Lung (tissue), 11 donors: ENCODE measurements at regions not wholly inside any gene's neighbourhood (a gene's known extent, or its start where the extent isn't known, plus 50 kb on each side); places are given as distances from the start of the nearest gene placed in this dataset.

Experiments used
- ATAC-seq: fragments of 200-7000 bp; cut with Tn5 transposase; one replicate; pipeline ENCODE4 v1.9.1; 2020; ENCODE audit warnings: moderate number of reproducible peaks; ENCODE audit not compliant: insufficient read depth, low FRiP score
- DNase-seq, 3 donors: peaks; one replicate each; pipeline ENCODE4 v3.0.0-alpha.2; 2013 to 2017
- H3K27ac ChIP-seq, 2 donors: one replicate each; pipeline ENCODE4 v1.5.1; 2013; ENCODE audit warnings: mild to moderate bottlenecking in 2 of 2, moderate library complexity in 2 of 2, control low read depth in 1 of 2, inconsistent platforms in 1 of 2, low read depth in 1 of 2, low read length in 1 of 2
- H3K27me3 ChIP-seq, 3 donors: one replicate each; pipeline ENCODE4 v1.5.1; 2013; ENCODE audit warnings: low read length in 2 of 3; ENCODE audit not compliant: control insufficient read depth in 3 of 3, insufficient read depth in 3 of 3
- H3K36me3 ChIP-seq, 4 donors: one replicate each; pipeline ENCODE4 v1.5.1; 2013; ENCODE audit warnings: low read length in 4 of 4, mild to moderate bottlenecking in 1 of 4, moderate library complexity in 1 of 4; ENCODE audit not compliant: control insufficient read depth in 4 of 4, insufficient read depth in 4 of 4
- H3K4me1 ChIP-seq, 5 donors: one replicate each; pipeline ENCODE4 v1.5.1; 2013; ENCODE audit warnings: low read length in 5 of 5, mild to moderate bottlenecking in 2 of 5, moderate library complexity in 1 of 5; ENCODE audit not compliant: control insufficient read depth in 5 of 5, insufficient read depth in 5 of 5
- H3K4me3 ChIP-seq: one replicate; pipeline ENCODE4 v1.5.1; 2013; ENCODE audit warnings: mild to moderate bottlenecking, control low read depth, moderate library complexity
- H3K9ac ChIP-seq, 2 donors: one replicate each; pipeline ENCODE4 v1.5.1; 2013; ENCODE audit warnings: low read length in 2 of 2, control low read depth in 1 of 2; ENCODE audit not compliant: insufficient read depth in 1 of 2
- H3K9me3 ChIP-seq, 4 donors: one replicate each; pipeline ENCODE4 v1.5.1; 2013; ENCODE audit warnings: low read length in 3 of 4, mild to moderate bottlenecking in 1 of 4, moderate library complexity in 1 of 4; ENCODE audit not compliant: control insufficient read depth in 4 of 4, insufficient read depth in 3 of 4
- WGBS, 2 donors: extraction: QIAGEN DNeasy Blood & Tissue Kit; methylation state at CpG; one replicate each; pipeline ENCODE4 v1.1.7; 2013; 5-methylcytosine and 5-hydroxymethylcytosine counted together
- TF ChIP-seq, protein P1 (sequence below): IDR thresholded peaks from 2 replicates; pipeline ENCODE4 v1.5.1; 2012; ENCODE audit warnings: mild to moderate bottlenecking; ENCODE audit errors: control extremely low read depth, extremely low read depth
- donor health status: control.
- donor health status: control.
- donor health status: Bipolar disorder and iron deficiency.
- donor health status: healthy.
- donor health status: DM: yes; HTN: yes; CAD: no.

DNA sequence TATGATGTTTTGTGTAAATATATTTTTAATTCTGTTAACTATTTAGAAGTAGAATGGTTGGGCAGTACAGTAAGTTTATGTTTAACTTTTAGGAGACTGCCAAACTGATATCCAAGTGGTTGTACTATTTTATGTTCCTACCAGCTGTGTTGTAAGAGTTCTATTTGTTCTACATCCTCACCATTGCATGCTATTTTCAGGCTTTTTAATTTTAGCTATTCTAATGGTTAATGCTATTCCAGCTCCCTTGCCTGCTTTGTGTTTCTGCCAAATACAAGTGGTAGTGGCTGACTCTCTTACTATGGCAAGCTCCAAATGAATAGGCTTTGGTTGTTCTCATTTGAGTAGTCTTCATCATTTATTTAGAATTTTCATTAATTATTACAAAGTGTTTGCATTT lies 476.4 kb downstream of the KIF4B start:
- peaks cover 0 to 3% (median under 1%) of the 10 kb centered on the region in 4 donors for H3K9me3 ChIP-seq
- no peak for DNase-seq
- H3K27ac ChIP-seq: no peak overlapping the region
- H3K9ac ChIP-seq: no peak overlapping the region
- H3K4me1 ChIP-seq: no peaks in the 10 kb centered on the region
- H3K36me3 ChIP-seq: no peaks in the 10 kb centered on the region
- H3K4me3 ChIP-seq: no peak overlapping the region
- H3K27me3 ChIP-seq: no peaks in the 10 kb centered on the region
- no peak for ATAC-seq
- TF ChIP-seq, protein P1, sequence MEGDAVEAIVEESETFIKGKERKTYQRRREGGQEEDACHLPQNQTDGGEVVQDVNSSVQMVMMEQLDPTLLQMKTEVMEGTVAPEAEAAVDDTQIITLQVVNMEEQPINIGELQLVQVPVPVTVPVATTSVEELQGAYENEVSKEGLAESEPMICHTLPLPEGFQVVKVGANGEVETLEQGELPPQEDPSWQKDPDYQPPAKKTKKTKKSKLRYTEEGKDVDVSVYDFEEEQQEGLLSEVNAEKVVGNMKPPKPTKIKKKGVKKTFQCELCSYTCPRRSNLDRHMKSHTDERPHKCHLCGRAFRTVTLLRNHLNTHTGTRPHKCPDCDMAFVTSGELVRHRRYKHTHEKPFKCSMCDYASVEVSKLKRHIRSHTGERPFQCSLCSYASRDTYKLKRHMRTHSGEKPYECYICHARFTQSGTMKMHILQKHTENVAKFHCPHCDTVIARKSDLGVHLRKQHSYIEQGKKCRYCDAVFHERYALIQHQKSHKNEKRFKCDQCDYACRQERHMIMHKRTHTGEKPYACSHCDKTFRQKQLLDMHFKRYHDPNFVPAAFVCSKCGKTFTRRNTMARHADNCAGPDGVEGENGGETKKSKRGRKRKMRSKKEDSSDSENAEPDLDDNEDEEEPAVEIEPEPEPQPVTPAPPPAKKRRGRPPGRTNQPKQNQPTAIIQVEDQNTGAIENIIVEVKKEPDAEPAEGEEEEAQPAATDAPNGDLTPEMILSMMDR: no peak

DNA sequence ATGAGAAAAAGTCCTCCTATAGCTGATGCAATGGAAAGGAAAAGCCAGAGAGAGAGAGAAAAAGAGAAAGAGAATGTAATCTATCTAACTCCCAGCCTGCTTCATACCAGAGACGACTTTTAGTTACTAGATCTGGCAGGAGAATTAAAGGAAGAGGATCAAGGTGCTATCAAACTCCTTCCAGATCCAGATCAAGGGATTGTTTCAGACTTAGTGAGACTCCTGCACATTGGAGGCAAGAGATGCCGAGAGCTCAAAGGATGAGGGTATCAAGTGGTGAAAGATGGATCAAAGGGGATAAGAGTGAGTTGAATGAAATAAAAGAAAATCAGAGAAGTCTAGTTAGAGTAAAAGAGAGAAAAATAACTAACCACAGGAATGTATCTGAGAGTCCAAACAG lies 478.6 kb downstream of the KIF4B start:
- no peak overlapping the region for H3K27ac ChIP-seq
- peaks cover 0 to 3% (median under 1%) of the 10 kb centered on the region in 4 donors for H3K9me3 ChIP-seq
- H3K27me3 ChIP-seq: no peaks in the 10 kb centered on the region
- H3K36me3 ChIP-seq: no peaks in the 10 kb centered on the region
- no peak for ATAC-seq
- WGBS, 2 donors: 83% methylated on average over 2 of the region's 2 CpGs
- no peak overlapping the region for H3K4me3 ChIP-seq
- no peak overlapping the region for H3K9ac ChIP-seq
- DNase-seq: no peak
- TF ChIP-seq, protein P1: no peak
- no peaks in the 10 kb centered on the region for H3K4me1 ChIP-seq

DNA sequence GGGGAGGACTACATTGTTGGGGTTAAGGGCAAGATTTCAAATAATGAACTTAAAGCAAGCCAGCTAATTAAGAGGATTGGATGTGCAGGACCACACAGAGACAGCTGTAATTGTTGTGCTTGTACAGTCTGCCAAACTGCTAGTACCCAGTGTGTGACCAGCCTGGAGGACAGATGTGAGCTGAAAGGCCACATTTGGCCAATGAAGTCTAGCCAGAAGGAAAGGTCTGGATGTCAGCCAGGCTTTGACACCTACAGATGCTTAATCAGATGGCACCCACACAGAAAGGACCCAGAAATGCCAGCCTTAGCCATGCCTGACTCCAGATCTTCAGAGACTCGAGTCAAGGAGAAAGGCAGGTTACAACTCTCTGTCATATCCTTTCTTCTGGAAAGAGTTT lies 491.1 kb downstream of the KIF4B start:
- H3K27ac ChIP-seq: no peak overlapping the region
- ATAC-seq (no peak), DNase-seq (no peak)
- H3K36me3 ChIP-seq: no peaks in the 10 kb centered on the region
- H3K4me3 ChIP-seq: no peak overlapping the region
- H3K9me3 ChIP-seq: no peaks in the 10 kb centered on the region
- TF ChIP-seq, protein P1: no peak
- no peaks in the 10 kb centered on the region for H3K4me1 ChIP-seq
- no peaks in the 10 kb centered on the region for H3K27me3 ChIP-seq
- 61 to 65% methylated on average over 1 of the region's 1 CpG for WGBS, 2 donors
- H3K9ac ChIP-seq: no peak overlapping the region

DNA sequence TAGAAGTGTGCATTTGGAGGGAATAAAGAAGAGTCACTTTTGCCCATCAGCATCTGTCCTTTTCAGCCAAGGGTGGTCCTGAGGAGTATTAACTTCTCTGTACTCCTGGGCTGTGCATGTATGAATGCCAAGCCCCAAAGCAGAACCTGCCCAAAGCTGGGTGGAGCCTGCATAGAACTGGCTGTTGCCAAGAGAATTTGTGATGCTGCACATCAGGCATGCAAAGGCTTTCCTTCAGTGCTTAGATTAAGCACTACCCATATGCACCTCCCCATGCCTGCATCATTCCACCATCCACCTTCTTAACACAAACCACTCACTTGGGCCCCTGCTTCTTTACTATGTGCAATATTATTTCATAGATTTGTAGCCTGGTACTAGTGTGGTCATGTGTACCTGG lies 493.8 kb downstream of the KIF4B start:
- no peak for ATAC-seq
- H3K36me3 ChIP-seq: no peaks in the 10 kb centered on the region
- H3K9ac ChIP-seq: no peak overlapping the region

More for the DNA sequence above, 493.8 kb downstream of the KIF4B start:
- Histone ChIP-seq H3K4me1 (no peaks in the 10 kb centered on the region), H3K27me3 (no peaks in the 10 kb centered on the region), H3K9me3 (no peaks in the 10 kb centered on the region), H3K27ac (no peak overlapping the region), H3K4me3 (no peak overlapping the region)
- DNase-seq: no peak
- TF ChIP-seq, protein P1: no peak
